ENCODE measurements at regions not wholly inside any gene's neighbourhood (a gene's known extent, or its start where the extent isn't known, plus 50 kb on each side); places are given as distances from the start of the nearest gene placed in this dataset.

GRCh38 chr11:86152006-86152862 is 83.3 kb upstream of the PICALM start:
- no peak for TF ChIP-seq CTCF (conservative IDR thresholded peaks at IDR 0.05; ENCODE audit: low read length)
- TF ChIP-seq EZH2phosphoT487 (IDR thresholded peaks at IDR 0.05; ENCODE audit: borderline replicate concordance, low read depth, low read length) = no peak

Data from OCI-LY7 (cell line).